ENCODE measurements at regions not wholly inside any gene's neighbourhood (a gene's known extent, or its start where the extent isn't known, plus 50 kb on each side); places are given as distances from the start of the nearest gene placed in this dataset.

- TF ChIP-seq TAF1 (IDR thresholded peaks at IDR 0.05; ENCODE audit: low read depth): no peak
- no peak for TF ChIP-seq USF1 (IDR thresholded peaks at IDR 0.05)
- TF ChIP-seq EP300 (IDR thresholded peaks at IDR 0.05; ENCODE audit: borderline replicate concordance): no peak
- TF ChIP-seq FOXM1 (IDR thresholded peaks at IDR 0.05; ENCODE audit: borderline replicate concordance, low read depth): no peak
- TF ChIP-seq REST (IDR thresholded peaks at IDR 0.05; ENCODE audit: low read depth): no peak
- TF ChIP-seq ZBTB7A (IDR thresholded peaks at IDR 0.05; ENCODE audit: low read depth): no peak
Measured at GRCh38 chr2:120482334-120482733, 136.4 kb downstream of the INHBB start.
